ENCODE measurements at regions not wholly inside any gene's neighbourhood (a gene's known extent, or its start where the extent isn't known, plus 50 kb on each side); places are given as distances from the start of the nearest gene placed in this dataset.

DNA sequence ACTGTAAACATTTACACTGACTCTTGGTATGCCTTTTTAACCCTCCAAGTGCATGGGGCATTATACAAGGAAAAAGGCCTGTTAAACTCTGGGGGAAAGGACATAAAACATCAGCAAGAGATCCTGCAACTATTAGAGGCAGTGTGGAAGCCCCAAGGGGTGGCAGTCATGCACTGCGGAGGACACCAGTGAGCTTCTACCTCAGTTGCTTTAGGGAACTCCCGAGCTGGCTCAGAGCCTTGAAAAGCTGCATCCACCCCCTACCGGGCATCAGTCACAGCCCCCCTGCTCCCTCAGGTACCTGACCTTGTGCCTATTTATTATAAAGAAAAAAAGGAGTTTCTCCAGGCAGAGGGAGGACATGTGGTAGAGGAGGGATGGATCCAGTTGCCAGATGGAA is 695.6 kb upstream of the LMO3 start:
- TF ChIP-seq LARP7 (IDR thresholded peaks at IDR 0.05) (no peak), ZNF217 (CRISPR knock-in tag; IDR thresholded peaks at IDR 0.05) (no peak), ZNF324 (CRISPR knock-in tag; IDR thresholded peaks at IDR 0.05) (no peak), BRCA1 (IDR thresholded peaks at IDR 0.05) (no peak), BRCA1 (CRISPR knock-in tag; IDR thresholded peaks at IDR 0.05) (no peak), POLR2AphosphoS2 (IDR thresholded peaks at IDR 0.05; ENCODE audit: low read length) (no peak), GATA2 (CRISPR knock-in tag; IDR thresholded peaks at IDR 0.05) (no peak)
- TF ChIP-seq, protein P1, sequence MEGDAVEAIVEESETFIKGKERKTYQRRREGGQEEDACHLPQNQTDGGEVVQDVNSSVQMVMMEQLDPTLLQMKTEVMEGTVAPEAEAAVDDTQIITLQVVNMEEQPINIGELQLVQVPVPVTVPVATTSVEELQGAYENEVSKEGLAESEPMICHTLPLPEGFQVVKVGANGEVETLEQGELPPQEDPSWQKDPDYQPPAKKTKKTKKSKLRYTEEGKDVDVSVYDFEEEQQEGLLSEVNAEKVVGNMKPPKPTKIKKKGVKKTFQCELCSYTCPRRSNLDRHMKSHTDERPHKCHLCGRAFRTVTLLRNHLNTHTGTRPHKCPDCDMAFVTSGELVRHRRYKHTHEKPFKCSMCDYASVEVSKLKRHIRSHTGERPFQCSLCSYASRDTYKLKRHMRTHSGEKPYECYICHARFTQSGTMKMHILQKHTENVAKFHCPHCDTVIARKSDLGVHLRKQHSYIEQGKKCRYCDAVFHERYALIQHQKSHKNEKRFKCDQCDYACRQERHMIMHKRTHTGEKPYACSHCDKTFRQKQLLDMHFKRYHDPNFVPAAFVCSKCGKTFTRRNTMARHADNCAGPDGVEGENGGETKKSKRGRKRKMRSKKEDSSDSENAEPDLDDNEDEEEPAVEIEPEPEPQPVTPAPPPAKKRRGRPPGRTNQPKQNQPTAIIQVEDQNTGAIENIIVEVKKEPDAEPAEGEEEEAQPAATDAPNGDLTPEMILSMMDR (IDR thresholded peaks at IDR 0.05 in 2 of 3, conservative IDR thresholded peaks at IDR 0.05 in 1 of 3; ENCODE audit: insufficient read depth in 2 of 3, low read depth in 1 of 3, low read length in 3 of 3) = no peak
- TF ChIP-seq, protein P2, sequence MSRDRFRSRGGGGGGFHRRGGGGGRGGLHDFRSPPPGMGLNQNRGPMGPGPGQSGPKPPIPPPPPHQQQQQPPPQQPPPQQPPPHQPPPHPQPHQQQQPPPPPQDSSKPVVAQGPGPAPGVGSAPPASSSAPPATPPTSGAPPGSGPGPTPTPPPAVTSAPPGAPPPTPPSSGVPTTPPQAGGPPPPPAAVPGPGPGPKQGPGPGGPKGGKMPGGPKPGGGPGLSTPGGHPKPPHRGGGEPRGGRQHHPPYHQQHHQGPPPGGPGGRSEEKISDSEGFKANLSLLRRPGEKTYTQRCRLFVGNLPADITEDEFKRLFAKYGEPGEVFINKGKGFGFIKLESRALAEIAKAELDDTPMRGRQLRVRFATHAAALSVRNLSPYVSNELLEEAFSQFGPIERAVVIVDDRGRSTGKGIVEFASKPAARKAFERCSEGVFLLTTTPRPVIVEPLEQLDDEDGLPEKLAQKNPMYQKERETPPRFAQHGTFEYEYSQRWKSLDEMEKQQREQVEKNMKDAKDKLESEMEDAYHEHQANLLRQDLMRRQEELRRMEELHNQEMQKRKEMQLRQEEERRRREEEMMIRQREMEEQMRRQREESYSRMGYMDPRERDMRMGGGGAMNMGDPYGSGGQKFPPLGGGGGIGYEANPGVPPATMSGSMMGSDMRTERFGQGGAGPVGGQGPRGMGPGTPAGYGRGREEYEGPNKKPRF (IDR thresholded peaks at IDR 0.05; ENCODE audit: low read depth, low read length) = no peak
- TF ChIP-seq, protein P3, sequence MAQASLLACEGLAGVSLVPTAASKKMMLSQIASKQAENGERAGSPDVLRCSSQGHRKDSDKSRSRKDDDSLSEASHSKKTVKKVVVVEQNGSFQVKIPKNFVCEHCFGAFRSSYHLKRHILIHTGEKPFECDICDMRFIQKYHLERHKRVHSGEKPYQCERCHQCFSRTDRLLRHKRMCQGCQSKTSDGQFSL (CRISPR knock-in tag; IDR thresholded peaks at IDR 0.05) = no peak
- TF ChIP-seq, protein P3 (tag; IDR thresholded peaks at IDR 0.05) = no peak

All from K562 (cell line).